Nephron (organoid): ENCODE measurements at regions not wholly inside any gene's neighbourhood (a gene's known extent, or its start where the extent isn't known, plus 50 kb on each side); places are given as distances from the start of the nearest gene placed in this dataset.

ENCODE experiments used
- H3K27ac Mint-ChIP-seq, 3 experiments: 2 replicates each; pipeline ENCODE4 v1.8.0; 2020; ENCODE audit warnings: mixed read lengths in 3 of 3, mild to moderate bottlenecking in 2 of 3, moderate library complexity in 1 of 3
- H3K27me3 Mint-ChIP-seq: 2 replicates; pipeline ENCODE4 v1.8.0; 2021; ENCODE audit warnings: low read depth, mild to moderate bottlenecking, moderate library complexity, mixed read lengths
- H3K36me3 Mint-ChIP-seq: 2 replicates; pipeline ENCODE4 v1.8.0; 2020; ENCODE audit warnings: low read depth, mixed read lengths
- H3K4me1 Mint-ChIP-seq: 2 replicates; pipeline ENCODE4 v1.8.0; 2020; ENCODE audit warnings: mixed read lengths
- H3K4me3 Mint-ChIP-seq, 3 experiments: 2 replicates each; pipeline ENCODE4 v1.8.0; 2020; ENCODE audit warnings: mild to moderate bottlenecking in 3 of 3, mixed read lengths in 3 of 3, moderate library complexity in 2 of 3
- H3K9me3 Mint-ChIP-seq: 2 replicates; pipeline ENCODE4 v1.8.0; 2020; ENCODE audit warnings: mixed read lengths
- CTCF ChIP-seq, 3 experiments: fragments of 200-600 bp; sonication (generic); IDR thresholded peaks; one replicate each; pipeline ENCODE4 v1.5.0; 2021; ENCODE audit warnings: antibody characterized with exemption in 3 of 3; ENCODE audit not compliant: unreplicated experiment in 3 of 3

DNA sequence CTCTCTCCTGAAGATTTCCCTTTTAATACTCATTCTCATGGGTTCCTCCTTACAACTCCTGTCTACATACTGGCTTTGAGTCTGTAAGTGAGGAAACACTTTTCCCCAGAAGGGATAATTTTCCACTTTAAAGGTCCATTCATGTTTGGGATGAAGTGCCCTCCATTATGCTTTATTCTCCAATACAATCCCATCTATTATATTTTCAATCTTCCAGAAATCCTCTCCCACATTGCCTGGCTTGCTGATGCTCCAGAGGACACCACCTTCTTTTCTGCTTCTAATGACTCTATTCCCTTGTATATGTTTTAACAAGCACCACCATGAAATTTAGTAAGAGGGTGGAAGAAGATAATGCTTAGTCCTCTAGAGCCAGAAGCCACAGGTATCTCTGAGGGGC is 92.7 kb upstream of the NBEA start:
- peaks cover 13% of the 10 kb centered on the region for H3K4me1 Mint-ChIP-seq
- H3K9me3 Mint-ChIP-seq = no peaks in the 10 kb centered on the region
- no peak overlapping the region for H3K4me3 Mint-ChIP-seq

GRCh38 chr13:34853161-34853560 is 88.9 kb upstream of the NBEA start:
- no peaks in the 10 kb centered on the region for H3K27me3 Mint-ChIP-seq
- H3K36me3 Mint-ChIP-seq = no peaks in the 10 kb centered on the region
- H3K4me3 Mint-ChIP-seq = no peak overlapping the region
- H3K27ac Mint-ChIP-seq = no peak overlapping the region
- peaks cover 10% of the 10 kb centered on the region for H3K4me1 Mint-ChIP-seq
- H3K9me3 Mint-ChIP-seq = no peaks in the 10 kb centered on the region
- TF ChIP-seq CTCF (IDR thresholded peaks at IDR 0.05; ENCODE audit: unreplicated experiment in 3 of 3) = no peak

More for the DNA sequence above, 92.7 kb upstream of the NBEA start:
- no peaks in the 10 kb centered on the region for H3K36me3 Mint-ChIP-seq
- no peak overlapping the region for H3K27ac Mint-ChIP-seq
- TF ChIP-seq CTCF (IDR thresholded peaks at IDR 0.05; ENCODE audit: unreplicated experiment in 3 of 3) = no peak
- H3K27me3 Mint-ChIP-seq = no peaks in the 10 kb centered on the region

- H3K27ac Mint-ChIP-seq = no peak overlapping the region
- H3K4me1 Mint-ChIP-seq = peaks cover 10% of the 10 kb centered on the region
- no peaks in the 10 kb centered on the region for H3K27me3 Mint-ChIP-seq
- TF ChIP-seq CTCF (IDR thresholded peaks at IDR 0.05; ENCODE audit: unreplicated experiment in 3 of 3) = no peak
- H3K9me3 Mint-ChIP-seq = no peaks in the 10 kb centered on the region
- H3K4me3 Mint-ChIP-seq = no peak overlapping the region
- no peaks in the 10 kb centered on the region for H3K36me3 Mint-ChIP-seq
Measured at GRCh38 chr13:34857558-34858325, 84.3 kb upstream of the NBEA start.

GRCh38 chr13:34862311-34862710 is 79.8 kb upstream of the NBEA start:
- Mint-ChIP-seq H3K4me1 (peaks cover 26% of the 10 kb centered on the region), H3K27ac (no peak overlapping the region), H3K9me3 (no peaks in the 10 kb centered on the region), H3K36me3 (no peaks in the 10 kb centered on the region), H3K27me3 (no peaks in the 10 kb centered on the region), H3K4me3 (no peak overlapping the region)
- TF ChIP-seq CTCF (IDR thresholded peaks at IDR 0.05; ENCODE audit: unreplicated experiment in 3 of 3) = no peak

DNA sequence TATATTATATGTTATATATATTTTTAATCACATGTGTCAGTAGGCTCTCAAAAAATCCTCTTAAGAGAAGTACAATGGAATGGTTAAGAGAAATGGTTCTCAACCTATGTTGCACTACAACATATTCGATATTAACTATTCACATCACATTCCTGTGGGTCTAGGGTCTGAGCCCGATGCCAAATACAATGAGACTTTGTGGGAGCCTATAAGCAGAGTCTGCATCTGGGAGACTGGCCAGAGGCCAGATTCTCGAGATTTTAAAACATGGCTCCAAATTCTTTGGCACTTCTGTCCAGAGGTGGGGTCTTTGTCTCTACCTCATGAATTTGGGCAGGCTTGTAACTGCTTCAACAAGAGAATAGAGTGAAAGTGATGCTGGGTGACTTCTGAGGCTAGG is 79.4 kb upstream of the NBEA start:
- Mint-ChIP-seq H3K4me1 (peaks cover 30% of the 10 kb centered on the region), H3K27ac (no peak overlapping the region), H3K9me3 (no peaks in the 10 kb centered on the region), H3K36me3 (no peaks in the 10 kb centered on the region), H3K4me3 (no peak overlapping the region), H3K27me3 (no peaks in the 10 kb centered on the region)
- TF ChIP-seq CTCF (IDR thresholded peaks at IDR 0.05; ENCODE audit: unreplicated experiment in 3 of 3) = no peak
